H1 (cell line): ENCODE measurements at regions not wholly inside any gene's neighbourhood (a gene's known extent, or its start where the extent isn't known, plus 50 kb on each side); places are given as distances from the start of the nearest gene placed in this dataset.

Experiments
- CTCF ChIA-PET: fragments of 300-600 bp; sonication (Branson Sonifier 250); formaldehyde crosslinking; loops from one replicate; lab custom pipeline; 2021; ENCODE audit not compliant: partially characterized antibody; lab: Charles Lee
- POLR2A ChIA-PET: fragments of 300-600 bp; sonication (Branson Sonifier 250); formaldehyde crosslinking; loops from one replicate; lab custom pipeline; 2021; ENCODE audit warnings: inconsistent platforms; ENCODE audit not compliant: partially characterized antibody; lab: Charles Lee
- DNase-seq, 2 experiments: peaks; one replicate each; pipeline versions ENCODE4 v3.0.0 to v3.0.0-alpha.2; 2010 to 2022; ENCODE audit warnings: low spot score in 2 of 2, low read depth in 1 of 2, mixed read lengths in 1 of 2
- FAIRE-seq: peaks from 2 replicates; lab custom pipeline; 2011; peaks lifted over from hg19 to GRCh38; lab: Jason Lieb, UNC
- H2AFZ ChIP-seq: 2 replicates; pipeline ENCODE4 v1.8.1; 2012; ENCODE audit warnings: low read length, inconsistent platforms
- H2AK5ac ChIP-seq: 2 replicates; pipeline ENCODE4 v1.6.1; 2013; ENCODE audit warnings: low read depth, low read length
- H2BK120ac ChIP-seq: replicated peaks from 2 replicates; pipeline ENCODE3; 2013; ENCODE audit warnings: low read depth, low read length, inconsistent platforms
- H2BK12ac ChIP-seq: 2 replicates; pipeline ENCODE4 v1.6.1; 2013; ENCODE audit warnings: low read depth, low read length
- H2BK15ac ChIP-seq: 2 replicates; pipeline ENCODE4 v1.6.1; 2013; ENCODE audit warnings: low read length
- H2BK20ac ChIP-seq: 2 replicates; pipeline ENCODE4 v1.6.1; 2013; ENCODE audit warnings: low read length
- H2BK5ac ChIP-seq: 2 replicates; pipeline ENCODE4 v1.6.1; 2013; ENCODE audit warnings: low read depth, low read length
- H3K14ac ChIP-seq: 2 replicates; pipeline ENCODE4 v1.6.1; 2013; ENCODE audit warnings: inconsistent platforms; ENCODE audit not compliant: insufficient read length
- H3K18ac ChIP-seq: 2 replicates; pipeline ENCODE4 v1.6.1; 2013; ENCODE audit warnings: low read length; ENCODE audit errors: extremely low read depth
- H3K23ac ChIP-seq: 2 replicates; pipeline ENCODE4 v1.6.1; 2013; ENCODE audit warnings: inconsistent platforms; ENCODE audit not compliant: insufficient read length
- H3K23me2 ChIP-seq: 2 replicates; pipeline ENCODE4 v1.6.1; 2013; ENCODE audit warnings: low read depth, low read length
- H3K27ac ChIP-seq: 2 replicates; pipeline ENCODE4 v1.6.1; 2011; ENCODE audit warnings: low read depth, low read length, inconsistent platforms
- H3K27me3 ChIP-seq, 4 experiments: replicated peaks in 1 of 4; 1 replicate in 1 of 4; 2 replicates in 3 of 4; pipeline versions ENCODE4 v1.6.1 to v1.8.1; 2011 to 2013; ENCODE audit warnings: low read length in 3 of 4, mild to moderate bottlenecking in 3 of 4, inconsistent platforms in 2 of 4, mixed read lengths in 2 of 4, moderate library complexity in 1 of 4; ENCODE audit not compliant: control insufficient read depth in 3 of 4, insufficient read depth in 3 of 4; ENCODE audit errors: extremely low read depth in 1 of 4
- H3K36me3 ChIP-seq, 4 experiments: 2 replicates each; pipeline versions ENCODE4 v1.6.1 to v1.8.1; 2011 to 2013; ENCODE audit warnings: mild to moderate bottlenecking in 4 of 4, low read length in 3 of 4, moderate library complexity in 2 of 4, control low read depth in 1 of 4, inconsistent platforms in 1 of 4; ENCODE audit not compliant: insufficient read depth in 4 of 4, control insufficient read depth in 2 of 4
- H3K4ac ChIP-seq: replicated peaks from 2 replicates; pipeline ENCODE3; 2013; ENCODE audit warnings: low read length, low read depth, mixed read lengths, inconsistent platforms; ENCODE audit not compliant: insufficient read length
- H3K4me1 ChIP-seq, 4 experiments: replicated peaks in 1 of 4; 1 replicate in 1 of 4; 2 replicates in 3 of 4; pipeline versions ENCODE4 v1.6.1 to v1.8.1; 2011 to 2013; ENCODE audit warnings: low read length in 3 of 4, inconsistent platforms in 2 of 4, mixed read lengths in 1 of 4; ENCODE audit not compliant: insufficient read depth in 4 of 4, control insufficient read depth in 3 of 4
- H3K4me2 ChIP-seq, 2 experiments: 2 replicates each; pipeline versions ENCODE4 v1.6.1 to v1.8.1; 2011 to 2013; ENCODE audit warnings: low read depth in 2 of 2, low read length in 2 of 2, control low read depth in 1 of 2, inconsistent platforms in 1 of 2, mild to moderate bottlenecking in 1 of 2; ENCODE audit not compliant: insufficient read depth in 1 of 2
- H3K4me3 ChIP-seq, 4 experiments: fragments of 200-600, 300-600 bp in 1 of 4; sonication (generic), shearing (Covaris generic), sonication (Bioruptor Twin) in 1 of 4; 2 replicates each; pipeline versions ENCODE4 v1.5.1 to v1.8.1; 2011 to 2016; ENCODE audit warnings: low read length in 4 of 4, low read depth in 3 of 4, control low read depth in 2 of 4, inconsistent platforms in 2 of 4, mild to moderate bottlenecking in 2 of 4, mixed read lengths in 1 of 4, moderate library complexity in 1 of 4; ENCODE audit not compliant: insufficient read depth in 2 of 4; ENCODE audit errors: extremely low read depth in 1 of 4
- H3K56ac ChIP-seq: replicated peaks from 2 replicates; pipeline ENCODE3; 2013; ENCODE audit warnings: low read depth, mild to moderate bottlenecking, mixed read lengths, low read length, inconsistent platforms; ENCODE audit not compliant: insufficient read length
- H3K79me1 ChIP-seq: 2 replicates; pipeline ENCODE4 v1.6.1; 2013; ENCODE audit warnings: low read depth, low read length, control low read depth
- H3K79me2 ChIP-seq, 2 experiments: 2 replicates each; pipeline versions ENCODE4 v1.6.1 to v1.8.1; 2012 to 2013; ENCODE audit warnings: low read length in 2 of 2, mild to moderate bottlenecking in 2 of 2, inconsistent platforms in 1 of 2; ENCODE audit not compliant: insufficient read depth in 2 of 2, control insufficient read depth in 1 of 2
- H3K9ac ChIP-seq, 4 experiments: replicated peaks in 1 of 4; 1 replicate in 1 of 4; 2 replicates in 3 of 4; pipeline versions ENCODE4 v1.6.1 to v1.8.1; 2011 to 2013; ENCODE audit warnings: low read depth in 3 of 4, low read length in 3 of 4, control low read depth in 2 of 4, mild to moderate bottlenecking in 2 of 4, moderate library complexity in 2 of 4, inconsistent platforms in 1 of 4; ENCODE audit errors: extremely low read depth in 1 of 4
- H3K9me3 ChIP-seq, 2 experiments: 2 replicates each; pipeline versions ENCODE4 v1.6.1 to v1.8.1; 2012 to 2013; ENCODE audit warnings: mild to moderate bottlenecking in 2 of 2, moderate library complexity in 2 of 2, control low read depth in 1 of 2, inconsistent platforms in 1 of 2, low read depth in 1 of 2, low read length in 1 of 2, mixed read lengths in 1 of 2; ENCODE audit not compliant: insufficient read depth in 2 of 2
- H4K20me1 ChIP-seq, 2 experiments: replicated peaks in 1 of 2; 2 replicates each; pipeline versions ENCODE3 to v1.8.1; 2011 to 2013; ENCODE audit warnings: inconsistent platforms in 2 of 2, low read length in 2 of 2, mild to moderate bottlenecking in 1 of 2; ENCODE audit not compliant: insufficient read depth in 2 of 2, control insufficient read depth in 1 of 2
- H4K5ac ChIP-seq: 2 replicates; pipeline ENCODE4 v1.6.1; 2013; ENCODE audit warnings: low read length, low read depth, mixed read lengths, inconsistent platforms; ENCODE audit not compliant: insufficient read length
- H4K8ac ChIP-seq: 2 replicates; pipeline ENCODE4 v1.8.0; 2013; ENCODE audit warnings: mild to moderate bottlenecking, moderate library complexity, low read length, inconsistent platforms; ENCODE audit not compliant: insufficient read depth; ENCODE audit errors: extremely low read depth
- H4K91ac ChIP-seq: replicated peaks from 2 replicates; pipeline ENCODE3; 2013; ENCODE audit warnings: low read length, mixed read lengths, inconsistent platforms; ENCODE audit not compliant: insufficient read length
- BCL11A ChIP-seq, 2 experiments: IDR thresholded peaks; one replicate each; pipeline ENCODE4 v1.6.1; 2011; ENCODE audit warnings: low read depth in 2 of 2, low read length in 2 of 2, mild to moderate bottlenecking in 2 of 2
- CBX8 ChIP-seq: fragments of 300-800, 300-1000 bp; sonication (generic); IDR thresholded peaks from 2 replicates; pipeline ENCODE4 v1.7.1; 2016; ENCODE audit warnings: low read depth, low read length, borderline replicate concordance
- CEBPB ChIP-seq: IDR thresholded peaks from 2 replicates; pipeline ENCODE4 v1.6.1; 2012; ENCODE audit warnings: low read depth, low read length
- EZH2 ChIP-seq: fragments of 200-600 bp; sonication (generic); IDR thresholded peaks from 2 replicates; pipeline ENCODE4 v1.7.1; 2012; ENCODE audit warnings: low read depth, mild to moderate bottlenecking, moderate library complexity, low read length, inconsistent platforms; ENCODE audit not compliant: severe bottlenecking
- GABPA ChIP-seq: IDR thresholded peaks from 2 replicates; pipeline ENCODE4 v1.6.1; 2011; ENCODE audit warnings: mild to moderate bottlenecking, low read length, moderate library complexity, borderline replicate concordance; ENCODE audit not compliant: insufficient read depth
- MAFK ChIP-seq: IDR thresholded peaks from 2 replicates; pipeline ENCODE4 v1.6.1; 2012; ENCODE audit warnings: low read depth, mild to moderate bottlenecking, improper control_type of control experiment, low read length
- POU5F1 ChIP-seq: IDR thresholded peaks from 2 replicates; pipeline ENCODE4 v1.6.1; 2011; ENCODE audit warnings: low read depth, mild to moderate bottlenecking, low read length, moderate library complexity
- SIN3A ChIP-seq, 2 experiments: IDR thresholded peaks in 1 of 2; conservative IDR thresholded peaks in 1 of 2; 2 replicates each; pipeline ENCODE4 v1.6.1; 2011 to 2012; ENCODE audit warnings: low read length in 2 of 2, improper control_type of control experiment in 1 of 2, low read depth in 1 of 2, mild to moderate bottlenecking in 1 of 2
- SP2 ChIP-seq: IDR thresholded peaks from 2 replicates; pipeline ENCODE4 v1.6.1; 2012; ENCODE audit warnings: mild to moderate bottlenecking, low read length, inconsistent platforms
- SRF ChIP-seq: IDR thresholded peaks from 2 replicates; pipeline ENCODE4 v1.6.1; 2011; ENCODE audit warnings: mild to moderate bottlenecking, low read depth, low read length, moderate library complexity
- WGBS, 2 experiments: shearing (Covaris generic) in 1 of 2; methylation state at CpG; one replicate each; pipeline versions ENCODE4 v1.1.6 to v1.1.7; 2013 to 2015; ENCODE audit warnings: low lambda C conversion rate in 2 of 2, mixed read lengths in 2 of 2, inconsistent platforms in 1 of 2, low coverage in 1 of 2, missing lambda C conversion rate in 1 of 2; ENCODE audit not compliant: insufficient replicate concordance in 2 of 2, insufficient coverage in 1 of 2, insufficient read length in 1 of 2; ENCODE audit errors: extremely low coverage in 1 of 2, missing lambda C conversion rate in 1 of 2; 5-methylcytosine and 5-hydroxymethylcytosine counted together

GRCh38 chr4:57443308-57443707, 333.1 kb upstream of the IGFBP7 start:
- no peak for DNase-seq
- H2BK120ac ChIP-seq = no peak overlapping the region
- ChIA-PET POLR2A (no interaction called here), CTCF (interaction anchor here (0.6 to 5.7 kb wide), 25 partner anchors 9 to 802 kb away, joined by 3 to 55 read pairs (median 4); no protein-coding TSS in a partner anchor)
- H4K5ac ChIP-seq = no peak overlapping the region
- no peaks in the 10 kb centered on the region for H3K27me3 ChIP-seq
- H2BK12ac ChIP-seq = no peak overlapping the region
- H3K4ac ChIP-seq = no peak overlapping the region
- no peak overlapping the region for H3K23ac ChIP-seq
- no peaks in the 10 kb centered on the region for H3K9me3 ChIP-seq
- H3K56ac ChIP-seq = no peak overlapping the region
- TF ChIP-seq SRF (no peak), BCL11A (IDR thresholded peaks at IDR 0.05; ENCODE audit: low read depth in 2 of 2, low read length in 2 of 2) (no peak), SIN3A (conservative IDR thresholded peaks at IDR 0.05 in 1 of 2, IDR thresholded peaks at IDR 0.05 in 1 of 2; ENCODE audit: low read depth in 1 of 2, low read length in 2 of 2) (no peak), EZH2 (no peak), MAFK (no peak), SP2 (no peak), CEBPB (no peak), CBX8 (no peak), POU5F1 (no peak), GABPA (no peak)
- no peak overlapping the region for H4K91ac ChIP-seq
- no peak overlapping the region for H3K27ac ChIP-seq
- no peaks in the 10 kb centered on the region for H3K79me1 ChIP-seq
- H3K4me3 ChIP-seq = no peak overlapping the region
- H3K4me2 ChIP-seq = no peak overlapping the region
- no peaks in the 10 kb centered on the region for H3K4me1 ChIP-seq
- H3K23me2 ChIP-seq = no peaks in the 10 kb centered on the region
- FAIRE-seq = no peak
- no peak overlapping the region for H2BK20ac ChIP-seq
- no peak overlapping the region for H3K18ac ChIP-seq
- H3K79me2 ChIP-seq = no peaks in the 10 kb centered on the region
- no peak overlapping the region for H3K14ac ChIP-seq
- H2AFZ ChIP-seq = no peak overlapping the region
- H3K9ac ChIP-seq = no peak overlapping the region
- no peak overlapping the region for H2BK5ac ChIP-seq
- H4K8ac ChIP-seq = no peak overlapping the region
- H2AK5ac ChIP-seq = no peak overlapping the region
- no peaks in the 10 kb centered on the region for H4K20me1 ChIP-seq
- H2BK15ac ChIP-seq = no peak overlapping the region
- H3K36me3 ChIP-seq = no peaks in the 10 kb centered on the region
- WGBS, 2 experiments = 79% methylated on average over 6 of the region's 7 CpGs; no CpG with 5 or more reads in 1 of the 2 experiments
